Upper lobe of left lung (tissue), 6 donors: ENCODE measurements at regions not wholly inside any gene's neighbourhood (a gene's known extent, or its start where the extent isn't known, plus 50 kb on each side); places are given as distances from the start of the nearest gene placed in this dataset.

Source experiments
- ATAC-seq, 2 donors: fragments of 200-7000 bp; cut with Tn5 transposase; one replicate each; pipeline ENCODE4 v1.9.1; 2022; ENCODE audit warnings: mild to moderate bottlenecking in 2 of 2, moderate library complexity in 2 of 2; ENCODE audit not compliant: low FRiP score in 2 of 2
- DNase-seq, 2 donors: peaks; one replicate each; pipeline ENCODE4 v3.0.0-alpha.2; 2019 to 2020
- H3K27ac ChIP-seq, 4 donors: fragments of 200-600 bp; sonication (generic); one replicate each; pipeline ENCODE4 v1.5.1; 2016 to 2019
- H3K27me3 ChIP-seq, 4 donors: fragments of 200-600 bp; sonication (generic); one replicate each; pipeline ENCODE4 v1.5.1; 2017 to 2019
- H3K36me3 ChIP-seq, 4 donors: fragments of 200-600 bp; sonication (generic); one replicate each; pipeline ENCODE4 v1.5.1; 2016 to 2019
- H3K4me1 ChIP-seq, 4 donors: fragments of 200-600 bp; sonication (generic); one replicate each; pipeline ENCODE4 v1.5.1; 2018 to 2019
- H3K4me3 ChIP-seq, 4 donors: fragments of 200-600 bp; sonication (generic); one replicate each; pipeline ENCODE4 v1.5.1; 2017 to 2019; ENCODE audit warnings: mild to moderate bottlenecking in 2 of 4, moderate library complexity in 1 of 4
- H3K9me3 ChIP-seq, 4 donors: fragments of 200-600 bp; sonication (generic); one replicate each; pipeline ENCODE4 v1.5.1; 2018 to 2019
- EP300 ChIP-seq, 4 donors: sonication (generic); formaldehyde crosslinking; IDR thresholded peaks; one replicate each; pipeline ENCODE4 v1.5.1; 2017; ENCODE audit warnings: antibody characterized with exemption in 4 of 4, control low read depth in 2 of 4
- POLR2A ChIP-seq, 4 donors: fragments of 450-650 bp; IDR thresholded peaks; one replicate each; pipeline ENCODE4 v1.5.1; 2016 to 2017; ENCODE audit warnings: antibody characterized with exemption in 4 of 4, mild to moderate bottlenecking in 2 of 4
- POLR2AphosphoS5 ChIP-seq, 2 donors: sonication (generic); formaldehyde crosslinking; IDR thresholded peaks; one replicate each; pipeline ENCODE4 v1.5.1; 2017; ENCODE audit warnings: antibody characterized with exemption in 2 of 2
- WGBS, 2 donors: methylation state at CpG; one replicate each; pipeline ENCODE4 v1.1.5; 2017 to 2018; 5-methylcytosine and 5-hydroxymethylcytosine counted together
- TF ChIP-seq, protein P1 (sequence below), 6 experiments: fragments of 450-650 bp in 4 of 6; fragments of 200-600 bp in 2 of 6; sonication (generic) in 2 of 6; IDR thresholded peaks; one replicate each; pipeline ENCODE4 v1.5.1; 2016 to 2019; ENCODE audit warnings: antibody characterized with exemption in 6 of 6
- donor health status: DM: no; HTN: no; CAD: no; lungs with moderate emphysema.
- donor health status: DM: no; HTN: yes; CAD: no; lungs with severe emphysema.

DNA sequence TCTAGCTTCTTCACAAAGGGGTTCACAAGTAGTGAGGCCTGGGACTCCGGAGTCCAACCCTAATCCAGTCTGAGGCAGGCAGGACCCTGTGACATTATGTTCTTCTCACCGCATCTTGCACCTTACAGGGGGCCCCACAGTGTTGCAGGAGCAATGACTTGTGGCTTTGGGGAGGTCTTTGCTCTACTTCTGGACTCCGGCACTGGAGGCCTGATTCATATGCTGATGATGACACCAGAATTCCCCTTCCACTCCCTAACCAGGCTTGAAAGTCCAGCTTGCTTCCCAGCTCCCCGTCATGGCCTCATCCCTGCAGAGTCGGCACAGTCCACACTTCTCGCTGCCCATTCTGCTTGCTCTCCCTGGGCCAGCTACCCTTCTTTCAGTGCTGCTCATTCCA lies 96.3 kb upstream of the SLC44A3 start:
- Histone ChIP-seq H3K27me3 (no peaks in the 10 kb centered on the region), H3K4me1 (peaks cover 4 to 29% (median 11%) of the 10 kb centered on the region in 4 donors), H3K36me3 (no peaks in the 10 kb centered on the region), H3K4me3 (no peak overlapping the region), H3K27ac (no peak overlapping the region), H3K9me3 (no peaks in the 10 kb centered on the region)
- WGBS, 2 donors, result 87 to 88% methylated on average over 5 to 6 of the region's 6 CpGs
- DNase-seq (no peak), ATAC-seq (no peak)
- no peak for TF ChIP-seq POLR2A (IDR thresholded peaks at IDR 0.05)
- TF ChIP-seq POLR2AphosphoS5 (IDR thresholded peaks at IDR 0.05), result no peak
- no peak for TF ChIP-seq EP300 (IDR thresholded peaks at IDR 0.05)
- TF ChIP-seq, protein P1, sequence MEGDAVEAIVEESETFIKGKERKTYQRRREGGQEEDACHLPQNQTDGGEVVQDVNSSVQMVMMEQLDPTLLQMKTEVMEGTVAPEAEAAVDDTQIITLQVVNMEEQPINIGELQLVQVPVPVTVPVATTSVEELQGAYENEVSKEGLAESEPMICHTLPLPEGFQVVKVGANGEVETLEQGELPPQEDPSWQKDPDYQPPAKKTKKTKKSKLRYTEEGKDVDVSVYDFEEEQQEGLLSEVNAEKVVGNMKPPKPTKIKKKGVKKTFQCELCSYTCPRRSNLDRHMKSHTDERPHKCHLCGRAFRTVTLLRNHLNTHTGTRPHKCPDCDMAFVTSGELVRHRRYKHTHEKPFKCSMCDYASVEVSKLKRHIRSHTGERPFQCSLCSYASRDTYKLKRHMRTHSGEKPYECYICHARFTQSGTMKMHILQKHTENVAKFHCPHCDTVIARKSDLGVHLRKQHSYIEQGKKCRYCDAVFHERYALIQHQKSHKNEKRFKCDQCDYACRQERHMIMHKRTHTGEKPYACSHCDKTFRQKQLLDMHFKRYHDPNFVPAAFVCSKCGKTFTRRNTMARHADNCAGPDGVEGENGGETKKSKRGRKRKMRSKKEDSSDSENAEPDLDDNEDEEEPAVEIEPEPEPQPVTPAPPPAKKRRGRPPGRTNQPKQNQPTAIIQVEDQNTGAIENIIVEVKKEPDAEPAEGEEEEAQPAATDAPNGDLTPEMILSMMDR (IDR thresholded peaks at IDR 0.05), result no peak

DNA sequence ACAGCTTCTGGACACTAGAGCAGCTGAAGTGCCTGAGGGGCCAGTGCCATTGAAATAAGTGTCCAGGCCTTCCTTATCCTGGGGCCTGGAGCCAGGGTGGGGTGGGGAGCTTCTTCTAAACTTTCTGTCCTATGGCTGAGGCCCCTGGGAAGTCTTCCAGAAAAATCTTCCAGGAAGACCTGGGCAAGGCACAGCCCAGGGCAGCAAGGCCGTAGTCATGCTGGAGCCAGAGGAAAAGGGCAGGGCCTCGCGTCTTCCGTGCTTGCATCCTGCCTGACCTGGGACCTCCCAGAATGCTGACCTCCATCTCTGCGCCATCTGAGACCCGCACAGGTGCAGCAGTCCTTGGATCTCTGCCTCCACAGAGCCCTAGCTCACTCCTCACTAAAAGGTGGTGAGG lies 96.7 kb upstream of the SLC44A3 start:
- TF ChIP-seq, protein P1 (IDR thresholded peaks at IDR 0.05), result no peak
- TF ChIP-seq POLR2AphosphoS5 (IDR thresholded peaks at IDR 0.05) (no peak), EP300 (IDR thresholded peaks at IDR 0.05) (no peak), POLR2A (IDR thresholded peaks at IDR 0.05) (no peak)
- no peaks in the 10 kb centered on the region for H3K27me3 ChIP-seq
- no peak for ATAC-seq
- H3K27ac ChIP-seq, result no peak overlapping the region
- no peak overlapping the region for H3K4me3 ChIP-seq
- 65 to 75% methylated on average over 6 of the region's 6 CpGs for WGBS, 2 donors
- peaks cover 4 to 25% (median 9%) of the 10 kb centered on the region in 4 donors for H3K4me1 ChIP-seq
- no peaks in the 10 kb centered on the region for H3K36me3 ChIP-seq
- no peak for DNase-seq
- no peaks in the 10 kb centered on the region for H3K9me3 ChIP-seq

DNA sequence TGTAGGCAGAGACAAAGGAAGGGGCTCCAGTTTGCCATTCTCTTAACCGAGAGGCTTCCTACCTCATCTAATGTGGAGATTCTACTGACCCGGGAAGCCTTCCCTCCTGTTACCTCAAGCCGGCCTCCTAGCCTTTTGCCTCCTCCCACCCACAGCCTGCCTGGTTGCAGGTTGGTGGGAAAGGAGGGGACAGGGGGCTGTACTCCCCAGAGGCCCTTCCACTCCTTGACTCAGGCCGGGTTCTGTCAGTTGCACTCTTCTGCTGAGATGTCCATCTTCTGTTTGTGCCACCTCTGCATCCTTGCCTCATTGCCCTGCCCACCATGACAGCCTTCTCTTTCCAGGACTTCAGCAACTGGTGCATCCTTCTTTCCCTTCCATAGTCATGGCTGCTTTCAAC lies 98.0 kb upstream of the SLC44A3 start:
- 81 to 91% methylated on average over 4 of the region's 4 CpGs for WGBS, 2 donors
- Histone ChIP-seq H3K27ac (peak overlapping the region in 1 of 4 donors; percentile 79), H3K27me3 (no peaks in the 10 kb centered on the region), H3K9me3 (no peaks in the 10 kb centered on the region), H3K4me3 (no peak overlapping the region), H3K4me1 (peaks cover 0 to 20% (median 1%) of the 10 kb centered on the region in 4 donors), H3K36me3 (no peaks in the 10 kb centered on the region)
- no peak for ATAC-seq
- DNase-seq, result no peak
- TF ChIP-seq, protein P1 (IDR thresholded peaks at IDR 0.05), result no peak
- TF ChIP-seq EP300 (IDR thresholded peaks at IDR 0.05) (no peak), POLR2AphosphoS5 (IDR thresholded peaks at IDR 0.05) (no peak), POLR2A (IDR thresholded peaks at IDR 0.05) (no peak)

DNA sequence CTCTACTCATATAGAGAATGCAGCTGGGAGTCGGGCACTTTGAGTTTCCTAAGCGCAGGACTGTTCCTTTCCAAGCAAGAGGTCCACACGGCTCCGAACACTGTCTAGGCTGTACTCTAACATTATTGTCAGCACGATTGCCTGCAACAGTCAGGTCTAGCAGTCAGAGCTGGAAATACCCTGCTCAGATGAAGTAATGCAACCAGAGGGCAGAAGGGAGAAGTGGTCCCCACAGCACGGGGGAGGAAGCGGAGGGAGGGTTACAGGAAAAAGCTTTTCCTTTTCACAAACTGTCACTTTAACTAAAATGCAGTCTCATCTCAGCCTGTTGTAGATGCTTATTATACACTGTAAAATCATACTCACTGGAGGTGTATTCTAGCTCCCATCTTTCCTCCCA lies 98.9 kb upstream of the SLC44A3 start:
- WGBS, 2 donors, result 68 to 69% methylated on average over 7 of the region's 7 CpGs
- TF ChIP-seq, protein P1 (IDR thresholded peaks at IDR 0.05), result no peak
- peak in 1 of 2 donors; percentile 28 for TF ChIP-seq POLR2AphosphoS5 (IDR thresholded peaks at IDR 0.05)
- no peak for TF ChIP-seq EP300 (IDR thresholded peaks at IDR 0.05)
- no peaks in the 10 kb centered on the region for H3K27me3 ChIP-seq
- H3K9me3 ChIP-seq, result no peaks in the 10 kb centered on the region
- H3K27ac ChIP-seq, result peak overlapping the region; percentile 12 to 79 (median 54)
- no peak overlapping the region for H3K4me3 ChIP-seq
- ATAC-seq (peak; percentile 58 to 82), DNase-seq (peak in 1 of 2 donors; percentile 59)
- no peaks in the 10 kb centered on the region for H3K36me3 ChIP-seq
- H3K4me1 ChIP-seq, result peaks cover 0 to 20% (median 1%) of the 10 kb centered on the region in 4 donors
